ENCODE measurements at regions not wholly inside any gene's neighbourhood (a gene's known extent, or its start where the extent isn't known, plus 50 kb on each side); places are given as distances from the start of the nearest gene placed in this dataset.

DNA sequence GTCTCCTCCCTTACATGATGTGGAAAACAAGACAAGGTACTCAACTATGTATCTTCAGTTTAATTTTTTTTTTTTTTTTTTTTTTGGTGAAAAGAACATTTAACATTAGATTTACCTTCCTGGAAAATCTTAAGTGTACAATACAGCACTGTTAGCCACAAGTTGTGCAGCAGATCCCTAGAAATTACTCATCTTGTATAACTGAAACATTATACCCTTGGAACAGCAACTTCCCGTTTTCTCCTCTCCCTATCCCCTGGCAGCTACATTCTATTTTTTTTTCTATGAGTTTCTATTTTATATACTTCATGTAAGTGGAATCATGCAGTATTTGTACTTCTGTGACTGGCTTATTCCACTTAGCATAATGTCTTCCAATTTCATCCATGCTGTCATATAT lies 421.9 kb upstream of the FTMT start:
- Histone ChIP-seq H3K4me3 (ENCODE audit: insufficient read depth, low read depth, low read length) (no peak overlapping the region), H4K20me1 (ENCODE audit: insufficient read depth, low read length) (no peaks in the 10 kb centered on the region), H2AFZ (replicated peaks; ENCODE audit: low read length, poor library complexity) (no peak overlapping the region), H3K4ac (ENCODE audit: low read depth, low read length) (no peak overlapping the region), H3K23ac (ENCODE audit: low read depth, low read length) (no peak overlapping the region), H2BK20ac (ENCODE audit: low read depth, low read length) (no peak overlapping the region), H2AK5ac (ENCODE audit: low read depth, low read length) (no peak overlapping the region), H3K18ac (ENCODE audit: low read depth, low read length) (no peak overlapping the region), H3K79me1 (ENCODE audit: low read depth in 1 of 2, low read length in 2 of 2) (no peaks in the 10 kb centered on the region), H3K56ac (ENCODE audit: extremely low read depth, insufficient read depth, low read length) (no peak overlapping the region), H3K4me1 (ENCODE audit: control insufficient read depth, insufficient read depth, low read length) (no peaks in the 10 kb centered on the region), H3K4me2 (ENCODE audit: low read depth, low read length) (no peak overlapping the region), H4K5ac (ENCODE audit: low read depth, low read length) (no peak overlapping the region), H4K91ac (ENCODE audit: insufficient read depth, low read depth, low read length) (no peak overlapping the region), H2BK15ac (ENCODE audit: low read depth, low read length) (no peak overlapping the region), H3K9me1 (ENCODE audit: insufficient read depth, low read length) (no peaks in the 10 kb centered on the region), H3K9me3 (ENCODE audit: control insufficient read depth, insufficient read depth, low read length) (no peaks in the 10 kb centered on the region), H3K36me3 (ENCODE audit: control insufficient read depth, insufficient read depth, low read length) (no peaks in the 10 kb centered on the region), H3K27me3 (ENCODE audit: control insufficient read depth, insufficient read depth, low read length) (no peaks in the 10 kb centered on the region), H2BK5ac (ENCODE audit: low read depth, low read length, poor library complexity, severe bottlenecking) (no peak overlapping the region), H3K9ac (ENCODE audit: low read depth, low read length) (no peak overlapping the region), H3K14ac (replicated peaks; ENCODE audit: low read depth, low read length) (no peak overlapping the region), H2BK120ac (ENCODE audit: low read depth, low read length) (no peak overlapping the region), H2AK9ac (replicated peaks; ENCODE audit: low read depth, low read length, poor library complexity) (no peak overlapping the region), H3K27ac (ENCODE audit: insufficient read depth, low read length) (no peak overlapping the region), H4K8ac (ENCODE audit: low read depth in 2 of 2, low read length in 2 of 2) (no peak overlapping the region)
- POLR2A ChIA-PET (ENCODE audit: unreplicated experiment): no interaction called here
- TF ChIP-seq SMC3 (IDR thresholded peaks at IDR 0.05; ENCODE audit: low read depth, low read length) (no peak), BHLHE40 (IDR thresholded peaks at IDR 0.05; ENCODE audit: low read depth, low read length) (no peak), NFE2L2 (IDR thresholded peaks at IDR 0.05; ENCODE audit: low read depth, low read length) (no peak), MXI1 (IDR thresholded peaks at IDR 0.05; ENCODE audit: borderline replicate concordance, low read depth, low read length) (no peak), FOS (IDR thresholded peaks at IDR 0.05; ENCODE audit: low read depth, low read length) (no peak), CHD1 (IDR thresholded peaks at IDR 0.05; ENCODE audit: low read depth, low read length) (no peak), CEBPB (IDR thresholded peaks at IDR 0.05; ENCODE audit: low read depth, low read length) (no peak), MAFK (IDR thresholded peaks at IDR 0.05; ENCODE audit: low read depth, low read length) (no peak), RFX5 (IDR thresholded peaks at IDR 0.05; ENCODE audit: low read depth, low read length) (no peak), RCOR1 (IDR thresholded peaks at IDR 0.05; ENCODE audit: insufficient replicate concordance, low read length) (no peak), RAD21 (IDR thresholded peaks at IDR 0.05; ENCODE audit: low read length) (no peak), POLR2A (IDR thresholded peaks at IDR 0.05; ENCODE audit: low read depth, low read length) (no peak), MAZ (IDR thresholded peaks at IDR 0.05; ENCODE audit: borderline replicate concordance, low read depth, low read length) (no peak)
- TF ChIP-seq, protein P1, sequence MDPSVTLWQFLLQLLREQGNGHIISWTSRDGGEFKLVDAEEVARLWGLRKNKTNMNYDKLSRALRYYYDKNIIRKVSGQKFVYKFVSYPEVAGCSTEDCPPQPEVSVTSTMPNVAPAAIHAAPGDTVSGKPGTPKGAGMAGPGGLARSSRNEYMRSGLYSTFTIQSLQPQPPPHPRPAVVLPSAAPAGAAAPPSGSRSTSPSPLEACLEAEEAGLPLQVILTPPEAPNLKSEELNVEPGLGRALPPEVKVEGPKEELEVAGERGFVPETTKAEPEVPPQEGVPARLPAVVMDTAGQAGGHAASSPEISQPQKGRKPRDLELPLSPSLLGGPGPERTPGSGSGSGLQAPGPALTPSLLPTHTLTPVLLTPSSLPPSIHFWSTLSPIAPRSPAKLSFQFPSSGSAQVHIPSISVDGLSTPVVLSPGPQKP (IDR thresholded peaks at IDR 0.05; ENCODE audit: borderline replicate concordance, low read depth, low read length): no peak
- TF ChIP-seq, protein P2, sequence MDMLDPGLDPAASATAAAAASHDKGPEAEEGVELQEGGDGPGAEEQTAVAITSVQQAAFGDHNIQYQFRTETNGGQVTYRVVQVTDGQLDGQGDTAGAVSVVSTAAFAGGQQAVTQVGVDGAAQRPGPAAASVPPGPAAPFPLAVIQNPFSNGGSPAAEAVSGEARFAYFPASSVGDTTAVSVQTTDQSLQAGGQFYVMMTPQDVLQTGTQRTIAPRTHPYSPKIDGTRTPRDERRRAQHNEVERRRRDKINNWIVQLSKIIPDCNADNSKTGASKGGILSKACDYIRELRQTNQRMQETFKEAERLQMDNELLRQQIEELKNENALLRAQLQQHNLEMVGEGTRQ (IDR thresholded peaks at IDR 0.05; ENCODE audit: low read depth, low read length): no peak
- ATAC-seq (ENCODE audit: low read depth): no peak
- no CpG with 5 or more reads among the region's 1 CpG for WGBS, 2 experiments (ENCODE audit: extremely low coverage in 2 of 2, insufficient read length in 1 of 2)
- DNase-seq: no peak
- dilution Hi-C loops (cut with HindIII; ENCODE audit: low sequenced_read_pairs, unreplicated experiment) (no loop called here), in situ Hi-C loops (cut with MboI; ENCODE audit: low sequenced_read_pairs) (no loop called here), intact Hi-C loops (cut with micrococcal nuclease) (no loop called here)
- CTCF ChIA-PET: no interaction called here
- no TSS peak for BruUV-seq (replicated peaks)

All from IMR-90 (cell line).